CMK (cell line): ENCODE measurements at regions not wholly inside any gene's neighbourhood (a gene's known extent, or its start where the extent isn't known, plus 50 kb on each side); places are given as distances from the start of the nearest gene placed in this dataset.

Experiments
- DNase-seq: peaks from one replicate; pipeline ENCODE4 v3.0.0-alpha.2; 2010; ENCODE audit warnings: low read depth

DNA sequence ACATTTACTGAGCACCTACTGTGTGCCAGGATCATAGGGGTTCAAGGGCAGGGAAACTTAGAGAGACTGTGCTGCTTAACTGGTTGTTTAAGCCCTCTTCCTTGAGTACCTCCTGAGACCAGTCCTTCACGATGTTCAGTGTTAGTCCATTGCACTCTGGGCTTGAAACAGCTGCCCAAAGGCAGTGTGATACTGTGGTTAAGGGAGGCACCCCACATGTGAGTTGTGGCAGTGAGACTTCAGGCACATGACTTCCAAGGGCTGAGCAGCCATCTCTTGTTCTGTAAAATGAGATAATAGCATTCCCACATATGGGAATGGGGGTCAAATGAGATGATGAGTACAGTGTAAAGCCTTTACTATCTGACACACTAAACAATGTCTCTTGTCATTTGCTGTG, 75.1 kb downstream of the LINGO1 start:
- DNase-seq: no peak

- no peak for DNase-seq
Measured at GRCh38 chr15:77557144-77557543, 75.6 kb downstream of the LINGO1 start.

DNA sequence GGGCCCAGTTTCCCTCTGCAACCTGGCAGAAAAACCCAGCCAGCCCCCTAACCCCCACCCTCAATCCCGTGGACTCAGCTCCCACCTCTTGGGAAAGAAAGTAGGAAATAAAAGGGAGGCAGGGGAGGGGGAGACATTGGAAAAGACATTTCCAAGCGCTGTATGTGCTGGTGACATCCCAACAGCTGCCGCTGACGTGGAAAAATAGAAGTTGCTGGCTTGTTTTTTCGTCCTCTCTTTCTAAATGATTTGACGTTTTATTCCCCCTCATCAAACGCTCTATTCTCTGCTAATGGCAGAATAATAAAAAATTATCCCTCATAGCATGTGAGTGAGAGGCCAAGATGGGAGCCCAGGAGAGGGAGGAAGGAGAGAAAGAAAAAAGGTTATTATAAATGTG, 76.1 kb downstream of the LINGO1 start:
- DNase-seq: no peak

DNA sequence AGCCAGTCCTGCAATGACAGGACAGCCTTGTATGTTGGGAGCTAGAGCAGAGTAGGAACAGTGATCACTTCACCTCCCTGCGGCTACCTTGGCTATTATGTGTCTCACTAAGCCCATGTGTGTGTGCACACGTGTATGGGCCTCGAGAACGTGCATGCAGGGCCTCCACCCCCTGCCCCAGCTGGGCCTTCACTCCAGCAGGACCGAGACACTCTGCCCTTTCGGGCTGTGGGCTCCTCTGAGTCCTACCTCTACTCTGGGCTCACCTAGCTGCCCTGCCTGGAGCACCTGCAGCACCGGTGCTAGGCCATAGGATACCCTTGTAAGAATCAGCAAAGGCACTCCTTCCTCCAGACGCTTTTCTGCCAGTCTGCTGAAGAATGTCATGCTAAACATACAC, 77.5 kb downstream of the LINGO1 start:
- no peak for DNase-seq

DNA sequence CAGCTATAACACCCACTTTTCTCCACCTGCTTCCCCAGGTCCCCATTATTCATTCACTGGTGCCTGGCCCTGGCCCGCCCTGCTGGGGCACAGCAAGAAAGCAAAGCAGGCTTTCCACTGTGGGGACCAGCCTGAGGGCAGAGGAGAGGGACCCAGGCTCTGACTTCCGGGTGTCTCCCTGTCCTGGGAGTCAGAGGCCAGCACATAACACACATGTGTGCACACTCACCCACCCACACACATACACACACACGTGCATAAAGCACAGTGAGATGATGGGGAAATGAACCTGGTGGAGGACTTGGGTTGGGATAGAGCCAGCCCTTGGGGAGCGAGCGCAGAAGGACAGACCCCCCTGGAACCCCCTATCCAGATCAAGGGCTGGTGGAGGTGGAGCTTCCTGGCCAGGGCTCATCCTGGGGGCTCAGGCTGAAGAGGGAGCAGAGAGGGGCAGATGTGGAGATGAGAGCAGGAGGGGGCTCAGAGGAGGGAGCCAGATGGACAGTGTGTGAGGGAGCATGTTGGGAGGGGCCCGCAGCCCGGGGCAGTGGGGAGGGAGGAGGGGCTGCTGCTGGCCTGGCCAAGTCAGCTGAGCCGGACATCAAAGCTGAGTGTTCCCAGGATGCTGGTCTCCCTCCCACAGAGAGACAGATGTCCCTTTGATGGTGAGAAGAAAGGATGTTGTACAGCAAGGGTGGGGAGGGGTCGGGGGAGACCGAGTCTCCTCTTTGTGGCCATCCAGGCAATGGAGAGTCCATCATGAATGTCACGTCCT, 78.2 kb downstream of the LINGO1 start:
- DNase-seq: no peak

- no peak for DNase-seq
Measured at GRCh38 chr15:77553695-77554094, 79.0 kb downstream of the LINGO1 start.

DNA sequence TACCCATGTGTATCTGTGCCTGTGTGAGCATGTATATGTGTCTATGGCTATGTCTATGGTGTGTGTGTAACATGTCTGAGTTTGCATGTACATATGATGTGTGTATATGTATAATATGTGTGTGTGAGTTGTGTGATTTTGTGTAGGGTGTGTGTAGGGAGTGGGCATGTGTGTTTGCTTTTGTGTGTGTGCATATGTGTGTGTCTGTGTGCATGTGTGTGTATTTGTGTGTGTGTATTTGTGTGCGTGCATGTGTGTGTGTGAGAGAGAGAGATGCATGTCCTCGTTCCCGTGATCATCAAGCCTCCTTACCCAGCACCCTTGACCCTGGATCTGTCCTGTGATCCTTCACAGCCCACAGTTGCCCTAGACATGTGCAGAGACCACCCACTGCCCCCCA, 79.5 kb downstream of the LINGO1 start:
- no peak for DNase-seq

- no peak for DNase-seq
Measured at GRCh38 chr15:77552066-77552465, 80.6 kb downstream of the LINGO1 start.

DNA sequence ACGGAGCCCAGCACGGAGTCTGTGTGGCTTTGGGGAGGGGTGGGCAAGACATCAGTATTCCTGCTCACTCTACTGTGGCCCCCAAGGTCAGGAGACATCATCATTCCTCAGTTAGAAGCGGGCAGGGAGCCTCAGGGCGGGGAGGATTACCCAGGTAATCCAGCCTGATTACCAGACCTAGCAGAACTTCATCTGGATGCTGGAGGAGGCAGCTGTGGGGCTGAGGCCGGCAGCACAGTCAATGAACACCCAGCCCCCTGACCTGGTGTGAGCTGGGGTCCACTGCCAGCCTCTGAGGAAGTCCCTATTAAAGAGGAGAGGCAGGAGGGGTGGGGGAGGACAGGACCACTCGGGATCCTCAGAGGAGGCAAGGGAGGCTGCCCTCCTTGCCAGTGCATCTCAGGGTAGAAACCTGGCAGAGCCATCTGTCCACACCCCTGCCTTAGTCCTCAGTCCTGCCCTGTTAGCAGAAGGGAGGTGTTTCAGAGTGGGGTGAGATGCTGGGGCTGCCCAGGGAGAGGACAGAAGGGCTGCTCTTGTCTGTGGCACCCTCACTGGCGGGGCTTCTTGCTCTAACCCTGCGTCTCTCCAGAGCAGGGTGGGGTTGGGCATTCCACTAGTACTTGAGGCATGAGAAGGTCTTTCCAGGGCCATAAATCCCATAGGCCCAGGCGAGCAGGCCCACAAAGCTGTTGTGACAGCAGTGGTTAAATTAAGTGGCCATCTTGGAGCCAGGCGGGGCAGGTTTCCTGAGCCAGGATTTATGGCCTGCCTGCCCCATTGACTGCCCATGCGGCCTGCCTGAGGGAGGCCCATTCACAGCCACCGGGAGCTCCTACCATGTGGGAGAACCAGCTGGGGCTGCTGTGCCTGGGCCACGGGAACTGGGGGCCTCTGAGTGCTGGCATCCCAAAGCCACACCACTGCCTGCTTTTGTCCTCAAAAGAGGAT, 82.1 kb downstream of the LINGO1 start:
- no peak for DNase-seq

DNA sequence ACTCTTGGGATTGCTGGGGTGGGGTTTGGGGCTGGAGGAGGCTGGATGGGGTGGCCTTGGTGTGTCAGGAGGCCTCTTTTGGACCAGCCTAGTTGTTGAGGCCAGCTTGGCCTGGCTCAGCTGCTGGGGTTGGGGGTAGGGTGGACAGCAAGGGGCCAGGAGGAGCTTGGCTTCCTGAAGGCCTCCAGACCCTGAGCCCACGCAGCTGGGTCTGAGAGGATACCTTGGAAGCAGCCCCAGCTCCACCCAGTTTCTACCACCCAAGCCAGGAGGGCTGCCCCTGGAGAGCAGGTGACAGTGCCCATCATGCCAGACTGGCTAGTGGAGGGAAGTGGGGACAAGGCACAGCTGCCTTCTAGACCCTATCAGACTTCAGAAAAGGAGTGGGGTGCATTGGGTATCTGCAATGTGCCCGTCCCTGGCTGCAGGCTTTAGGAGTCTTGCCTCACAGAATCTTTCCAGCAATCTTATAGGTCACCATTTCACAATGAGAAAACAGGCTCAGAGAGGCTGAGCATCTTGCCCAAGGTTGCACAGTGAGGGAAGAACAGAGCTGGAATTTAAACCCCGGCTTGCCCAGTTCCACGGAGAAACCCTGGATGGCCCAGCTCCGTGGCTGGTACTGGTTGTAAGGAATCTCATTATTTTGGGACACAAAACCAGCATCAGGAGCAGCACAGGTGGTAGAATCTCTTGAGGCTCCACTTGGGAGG, 83.0 kb downstream of the LINGO1 start:
- DNase-seq: no peak

DNA sequence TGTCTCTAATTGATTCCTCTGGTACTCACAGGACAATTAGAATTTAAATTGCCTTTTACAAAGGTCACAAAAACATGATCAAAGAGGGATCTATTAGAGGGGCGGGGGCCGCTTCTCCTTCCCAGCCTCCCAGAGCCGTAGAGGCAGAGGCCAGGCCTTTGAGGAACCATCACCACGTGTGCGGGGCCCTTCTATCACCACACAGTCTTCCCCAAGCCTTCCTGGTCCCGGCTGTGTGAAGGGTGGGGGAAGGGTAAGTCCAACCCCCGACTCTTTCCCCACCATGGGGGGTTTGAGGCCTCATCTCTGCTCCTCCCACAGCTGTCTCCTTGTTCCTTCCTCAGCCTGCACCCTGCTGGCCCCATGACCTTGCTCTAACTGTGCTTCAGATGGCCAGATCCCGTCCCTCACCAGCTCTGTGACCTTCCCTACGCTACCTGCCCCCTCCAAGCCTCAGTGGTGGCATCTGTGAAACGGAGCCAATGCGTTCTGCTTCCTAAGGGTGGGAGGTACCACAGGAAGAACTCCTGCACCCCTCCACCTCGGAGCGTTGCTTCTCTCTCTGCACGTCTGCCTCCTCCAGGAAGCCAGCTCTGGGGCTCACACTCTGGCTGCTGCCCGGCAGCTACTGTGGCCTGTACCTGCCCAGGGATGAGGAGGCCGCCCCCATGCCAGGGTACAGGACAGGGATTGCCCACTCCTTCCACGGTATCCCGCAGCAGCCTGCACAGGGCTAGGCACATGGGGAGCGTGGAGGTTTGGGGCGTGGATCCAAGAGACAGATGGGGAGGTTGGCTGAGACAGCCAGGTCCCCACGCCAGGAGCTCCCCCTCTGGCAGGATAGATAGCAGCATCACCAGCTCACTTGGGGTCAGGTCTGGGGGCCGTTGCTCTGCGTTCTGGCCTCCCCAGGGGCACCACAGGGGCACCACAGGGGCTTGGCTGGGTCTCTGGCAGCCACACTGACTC, 83.8 kb downstream of the LINGO1 start:
- peak; percentile 77 for DNase-seq

DNA sequence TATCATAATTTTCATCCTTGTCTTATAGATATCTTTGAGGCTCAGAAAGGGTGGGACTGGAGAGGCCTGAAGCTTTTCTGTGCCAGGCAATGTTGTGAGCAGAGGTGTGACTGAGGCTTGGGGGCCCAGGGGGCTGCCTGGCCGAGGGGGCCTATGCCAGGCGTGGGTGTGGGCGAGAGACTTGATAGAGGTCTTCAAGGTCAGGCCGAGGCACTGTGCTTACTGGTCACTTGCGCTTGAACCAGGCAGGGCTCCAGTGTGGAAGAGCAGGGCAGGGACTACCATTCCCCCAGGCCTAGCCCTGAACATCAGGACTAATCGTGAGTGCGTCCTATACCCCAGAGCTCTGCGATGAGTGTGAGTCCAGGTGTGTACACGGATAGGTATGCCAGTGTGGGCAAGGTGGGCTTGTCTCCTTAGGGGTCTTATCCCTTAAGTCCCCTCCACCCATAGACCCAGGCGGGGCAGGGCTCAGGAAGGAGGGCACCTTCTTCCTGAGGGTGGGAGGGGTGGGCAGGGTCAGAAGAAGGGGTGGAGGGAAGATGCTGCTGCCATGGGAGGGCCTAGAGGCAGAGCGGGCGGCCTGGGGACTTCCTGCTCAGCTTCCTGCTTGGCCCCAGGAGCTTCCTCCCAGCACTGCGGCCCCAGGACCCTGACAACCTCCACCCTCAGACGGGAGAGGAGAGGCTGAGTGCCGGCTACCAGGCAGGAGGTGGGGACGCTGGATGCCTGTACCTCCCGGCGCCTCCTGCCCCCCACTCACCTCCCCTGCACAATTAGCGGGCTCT, 84.7 kb downstream of the LINGO1 start:
- peak; percentile 73 for DNase-seq

GRCh38 chr15:77546870-77547269, 85.8 kb downstream of the LINGO1 start:
- DNase-seq: no peak

- DNase-seq: no peak
Measured at GRCh38 chr15:77546050-77546501, 86.6 kb downstream of the LINGO1 start.

DNA sequence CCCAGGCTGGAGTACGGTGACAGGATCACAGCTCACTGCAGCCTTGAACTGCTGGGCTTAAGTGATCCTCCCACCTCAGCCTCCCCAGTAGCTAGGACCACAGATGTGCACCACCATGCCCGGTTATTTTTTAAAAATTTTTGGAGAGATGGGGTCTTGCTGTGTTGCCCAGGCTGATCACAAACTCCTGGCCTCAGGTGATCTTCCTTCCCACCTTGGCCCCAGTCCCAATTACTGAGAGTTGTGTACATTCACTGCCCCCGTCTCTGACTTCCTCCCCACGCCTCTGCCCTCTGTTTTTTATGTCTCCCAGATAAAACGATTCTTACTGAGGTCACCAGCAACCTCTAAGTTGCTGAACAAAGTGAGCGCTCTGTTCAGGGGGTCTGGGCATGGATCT, 87.7 kb downstream of the LINGO1 start:
- DNase-seq: no peak

DNA sequence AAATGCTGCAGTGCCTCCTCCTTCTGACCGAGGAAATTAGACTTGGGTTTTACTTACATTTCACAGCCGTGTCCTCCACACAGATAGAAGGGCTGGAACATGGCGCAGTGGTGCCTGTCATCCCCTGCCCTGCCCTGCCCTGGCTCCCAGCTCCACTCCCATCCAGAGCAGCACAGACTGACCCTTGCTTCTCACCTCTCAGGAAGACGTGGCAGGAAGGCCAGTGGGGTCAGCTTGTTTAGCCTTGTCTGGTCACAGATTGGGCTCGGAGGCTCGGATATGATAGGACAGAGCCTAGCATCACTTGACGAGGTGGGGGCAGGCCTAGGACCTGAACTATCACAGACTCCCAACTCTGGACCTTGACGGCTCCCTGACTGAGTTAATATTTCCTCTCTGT, 88.5 kb downstream of the LINGO1 start:
- DNase-seq: no peak

GRCh38 chr15:77543159-77543882, 89.4 kb downstream of the LINGO1 start:
- peak; percentile 78 for DNase-seq

GRCh38 chr15:77542491-77543001, 90.2 kb downstream of the LINGO1 start:
- DNase-seq: no peak

DNA sequence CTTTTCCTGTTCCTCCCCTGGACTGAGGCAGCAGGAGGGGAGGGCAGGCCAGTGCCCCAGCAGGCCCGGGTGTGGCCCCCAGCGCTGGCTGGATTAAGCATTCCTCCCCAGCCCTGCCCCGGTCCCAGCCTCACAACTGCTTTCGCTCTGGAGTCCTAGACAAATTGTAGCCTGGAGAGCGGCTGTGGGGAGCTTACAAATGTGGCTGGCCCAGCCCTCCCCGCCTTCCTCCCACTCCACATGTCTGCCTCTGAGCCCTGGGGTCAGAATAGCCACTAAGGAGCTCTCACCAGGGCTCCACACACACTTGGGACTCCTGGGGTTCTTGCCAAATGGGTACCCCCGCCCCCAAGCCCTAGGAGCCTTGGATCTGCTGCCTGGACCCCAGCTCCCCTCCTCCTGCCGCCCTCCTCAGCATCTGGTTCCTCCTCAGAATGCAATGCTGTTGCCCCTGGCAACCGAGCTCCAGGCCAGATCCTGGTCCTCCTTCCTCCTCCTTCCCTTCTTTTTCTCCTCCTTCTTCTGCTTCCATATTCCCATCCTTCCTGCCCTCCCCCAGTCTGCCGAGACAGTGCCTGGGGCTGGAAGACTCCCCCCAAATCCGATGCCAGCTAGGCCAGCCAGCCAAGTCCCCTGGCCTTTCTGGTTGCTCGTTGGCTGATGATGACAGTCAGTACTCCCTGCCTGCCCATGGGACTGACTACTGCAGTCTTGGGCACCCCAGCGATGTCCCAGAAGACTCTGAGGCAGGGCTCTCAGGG, 91.1 kb downstream of the LINGO1 start:
- DNase-seq: no peak
